ENCODE measurements at regions not wholly inside any gene's neighbourhood (a gene's known extent, or its start where the extent isn't known, plus 50 kb on each side); places are given as distances from the start of the nearest gene placed in this dataset.

DNA sequence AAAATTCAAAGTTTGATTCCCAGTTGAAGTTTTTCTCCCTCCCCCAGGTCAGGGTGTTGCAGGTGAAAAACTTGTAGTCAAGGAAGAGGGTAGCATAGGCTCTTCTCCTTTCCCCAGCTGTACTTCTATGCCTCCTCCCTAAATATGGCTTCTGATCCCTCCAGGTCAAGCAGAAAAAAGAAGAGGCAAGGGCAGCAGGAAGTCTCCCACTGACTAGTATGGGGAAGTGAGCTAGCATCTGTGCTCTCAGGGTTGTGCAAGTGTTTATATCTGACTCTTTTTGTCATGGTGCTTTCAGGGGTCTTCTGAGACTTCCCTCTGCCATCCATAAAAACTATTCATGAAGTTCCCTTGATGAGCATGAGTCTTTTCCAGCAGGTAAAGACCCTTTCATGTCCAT, 76.0 kb downstream of the ATPSCKMT start:
- no peak for DNase-seq

DNA sequence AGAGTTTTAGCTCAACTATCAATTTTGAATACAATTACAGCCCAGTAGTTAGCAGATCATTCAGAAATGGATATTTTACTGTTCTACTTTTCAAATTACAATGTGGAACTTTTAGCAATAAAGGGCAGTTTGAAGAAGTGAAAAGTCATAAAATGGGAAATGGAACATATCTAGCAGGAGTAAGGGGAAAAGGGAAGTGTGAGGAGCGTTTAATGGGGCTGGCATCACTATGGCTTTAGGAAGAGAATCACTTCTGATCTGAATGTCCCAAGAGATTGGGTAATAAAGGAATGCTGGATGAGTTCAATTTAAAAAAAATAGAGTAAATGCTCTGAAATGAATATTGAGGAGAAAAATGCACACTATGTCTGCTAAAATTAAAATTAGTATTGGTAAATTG, 77.4 kb downstream of the ATPSCKMT start:
- DNase-seq, result no peak

DNA sequence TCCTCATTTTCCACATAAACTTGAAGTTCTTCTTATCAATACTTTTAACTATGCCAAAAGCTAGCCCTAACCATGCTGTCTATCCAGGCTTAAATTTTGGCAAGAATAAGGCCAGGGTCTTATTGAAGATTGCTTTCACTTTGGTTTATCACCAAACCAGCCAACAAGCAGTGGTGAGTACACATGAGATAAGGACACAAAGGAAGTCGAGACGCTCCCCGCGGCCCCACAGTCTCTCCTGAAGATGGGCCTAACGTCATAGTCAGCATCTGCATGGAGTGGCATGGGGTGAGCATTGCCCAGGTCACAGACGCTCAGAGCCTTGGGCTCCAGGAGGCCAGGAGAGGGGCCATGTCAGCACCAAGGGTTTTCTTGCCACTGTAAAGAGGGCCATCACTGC, 80.3 kb downstream of the ATPSCKMT start:
- no peak for DNase-seq

DNA sequence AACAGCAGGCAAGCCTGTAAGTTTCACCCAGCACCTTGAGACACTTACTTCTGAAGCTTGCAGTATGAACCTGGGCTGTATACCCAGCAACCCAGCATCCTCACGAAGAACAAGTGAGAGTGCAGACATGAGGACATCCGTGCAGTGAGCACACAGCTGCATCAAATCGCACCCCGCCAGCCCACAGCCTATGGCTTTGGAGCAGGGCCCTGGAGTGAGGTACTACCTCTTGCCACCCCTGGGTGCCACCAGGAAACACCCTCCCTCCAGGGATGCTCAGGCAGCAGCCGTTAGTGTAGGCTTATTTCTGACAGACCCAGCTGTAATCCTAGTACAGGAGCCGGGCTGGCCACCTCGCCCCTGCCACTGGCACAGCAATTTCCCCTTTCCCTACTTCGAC, 81.4 kb downstream of the ATPSCKMT start:
- DNase-seq, result no peak

DNA sequence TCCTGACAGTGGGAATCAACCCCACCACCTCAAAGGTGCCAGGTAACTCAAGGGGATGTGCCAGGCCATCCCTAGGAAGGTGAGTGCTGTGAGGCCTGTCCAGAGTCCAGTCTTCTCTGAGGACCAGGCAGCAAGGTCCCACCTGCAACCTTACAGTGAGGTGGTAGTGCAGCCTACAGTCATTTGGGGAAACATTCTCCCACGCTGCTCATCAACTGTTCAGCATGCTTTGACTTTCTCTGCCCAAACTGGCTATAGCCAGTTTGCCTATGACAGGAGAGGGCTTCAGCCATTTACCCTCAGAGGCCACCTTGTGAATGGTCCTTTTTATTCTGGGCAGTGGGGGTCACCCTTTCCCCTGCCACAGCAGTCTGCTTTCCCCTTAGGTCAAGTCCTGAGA, 81.9 kb downstream of the ATPSCKMT start:
- DNase-seq, result no peak

DNA sequence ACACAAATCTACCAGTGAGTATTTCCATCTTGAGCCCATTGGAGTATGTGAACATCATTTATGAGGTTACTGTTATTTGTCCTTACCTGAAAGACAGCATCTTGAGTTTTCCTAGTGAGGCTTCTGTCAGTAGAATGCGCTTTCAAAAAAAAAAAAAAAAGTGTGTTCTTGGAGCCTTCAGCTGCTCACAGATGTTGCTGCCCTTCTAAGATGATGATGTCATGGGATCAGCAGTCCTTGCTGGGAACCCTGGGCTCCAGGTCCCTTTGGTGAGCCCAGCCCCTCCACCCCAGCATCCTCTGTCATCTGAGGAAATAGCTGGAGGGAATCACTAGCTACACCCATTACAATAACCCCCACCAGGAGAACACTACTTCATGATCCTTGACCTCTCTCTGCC, 83.3 kb downstream of the ATPSCKMT start:
- DNase-seq, result no peak

DNA sequence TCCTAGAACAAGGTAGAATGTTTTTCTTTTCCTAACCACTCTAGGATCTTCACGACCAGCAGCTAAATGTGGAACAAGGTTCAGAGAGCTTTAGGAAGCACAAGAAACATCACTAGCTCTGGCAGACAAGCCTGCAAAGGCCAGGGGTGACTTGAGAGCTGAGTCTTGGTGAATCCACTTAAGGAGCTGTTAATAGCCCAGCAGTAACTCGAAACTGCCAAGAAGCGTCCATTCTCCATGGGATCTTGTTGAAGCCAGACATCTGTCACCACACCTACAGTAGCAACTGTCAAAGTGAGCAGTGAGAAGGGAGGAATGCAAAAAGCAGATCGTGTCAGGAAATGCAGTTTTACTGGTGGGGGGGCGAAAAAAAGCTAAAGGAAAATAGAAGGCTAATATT, 87.2 kb downstream of the ATPSCKMT start:
- no peak for DNase-seq

DNA sequence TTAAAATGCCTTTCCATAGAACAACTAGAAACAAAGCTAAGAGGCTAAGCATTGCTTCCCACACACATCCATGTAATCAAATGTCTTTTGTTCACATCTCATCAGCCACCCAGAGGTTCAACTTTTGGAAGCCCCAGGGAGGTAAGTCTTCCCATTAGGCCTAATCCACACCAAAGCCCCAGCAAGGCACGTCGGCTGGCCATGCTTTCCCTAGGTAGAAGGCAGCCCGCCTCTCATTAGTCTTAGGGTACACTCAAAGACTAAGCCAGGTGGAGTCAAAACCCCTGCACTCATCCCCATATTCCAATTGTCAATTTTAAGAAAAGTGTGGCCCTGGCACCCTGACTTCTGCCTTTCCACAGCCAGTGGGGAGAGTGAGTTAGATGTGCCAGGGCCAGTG, 87.9 kb downstream of the ATPSCKMT start:
- DNase-seq, result no peak

DNA sequence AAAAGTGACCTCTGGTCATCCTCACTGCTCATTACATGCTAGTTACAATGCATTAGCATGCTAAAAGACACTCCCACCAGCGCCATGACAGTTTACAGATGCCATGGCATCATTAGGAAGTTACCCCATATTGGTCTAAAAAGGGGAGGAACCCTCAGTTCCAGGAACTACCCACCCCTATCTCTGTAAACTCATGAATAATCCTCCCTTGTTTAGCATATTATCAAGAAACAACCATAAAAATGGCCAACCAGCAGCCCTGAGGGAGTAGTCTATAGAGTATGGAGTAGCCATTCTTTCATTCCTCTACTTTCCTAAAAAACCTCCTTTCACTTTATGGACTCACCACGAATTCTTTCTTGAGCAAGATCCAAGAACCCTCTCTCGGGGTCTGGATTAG, 89.4 kb downstream of the ATPSCKMT start:
- DNase-seq, result no peak

DNA sequence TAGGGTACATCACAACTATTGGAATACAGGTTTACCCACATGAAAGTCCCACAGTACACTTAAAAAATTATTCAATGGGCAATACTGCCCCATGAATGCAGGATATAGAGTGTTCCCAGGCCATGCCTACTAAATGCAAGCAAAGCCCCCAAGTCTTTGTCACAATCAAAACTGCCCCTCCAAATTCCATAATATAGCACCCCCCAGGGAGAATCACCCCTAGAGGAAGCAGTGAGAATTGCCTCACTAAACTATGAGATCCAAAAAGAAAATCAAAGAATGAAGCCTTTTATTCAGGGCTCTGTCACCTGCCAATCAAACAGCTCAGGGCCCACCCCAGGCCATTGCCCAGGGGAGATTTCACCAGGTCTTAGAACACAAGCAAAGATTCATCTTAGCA, 90.8 kb downstream of the ATPSCKMT start:
- no peak for DNase-seq

DNA sequence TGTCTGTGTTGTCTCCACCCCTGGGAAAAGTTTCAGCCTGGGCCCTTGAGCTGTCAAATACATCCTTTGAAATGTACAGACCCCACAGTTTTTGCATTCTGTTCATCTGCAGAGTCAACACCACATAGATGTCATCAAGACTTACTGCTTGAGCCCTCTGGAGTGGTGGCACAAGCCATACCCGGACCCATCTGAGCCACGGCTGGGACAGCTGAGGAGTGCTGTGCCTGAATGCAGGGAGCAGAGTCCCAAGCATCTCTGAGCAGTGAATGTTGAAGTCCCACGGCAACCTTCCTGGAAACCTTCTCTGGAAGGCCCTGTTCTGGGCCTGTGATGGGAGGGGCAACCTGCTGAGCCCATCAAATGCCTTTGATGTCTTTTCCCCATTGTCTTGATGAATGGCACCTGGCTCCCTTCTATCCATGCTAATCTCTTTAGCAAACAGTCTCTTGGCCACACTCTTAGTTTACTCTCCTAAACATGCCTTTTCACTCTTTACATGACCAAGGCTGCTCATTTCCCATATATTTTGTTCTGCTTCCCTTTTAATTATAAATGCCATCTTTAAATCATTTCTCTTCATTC, 92.5 kb downstream of the ATPSCKMT start:
- DNase-seq, result no peak

DNA sequence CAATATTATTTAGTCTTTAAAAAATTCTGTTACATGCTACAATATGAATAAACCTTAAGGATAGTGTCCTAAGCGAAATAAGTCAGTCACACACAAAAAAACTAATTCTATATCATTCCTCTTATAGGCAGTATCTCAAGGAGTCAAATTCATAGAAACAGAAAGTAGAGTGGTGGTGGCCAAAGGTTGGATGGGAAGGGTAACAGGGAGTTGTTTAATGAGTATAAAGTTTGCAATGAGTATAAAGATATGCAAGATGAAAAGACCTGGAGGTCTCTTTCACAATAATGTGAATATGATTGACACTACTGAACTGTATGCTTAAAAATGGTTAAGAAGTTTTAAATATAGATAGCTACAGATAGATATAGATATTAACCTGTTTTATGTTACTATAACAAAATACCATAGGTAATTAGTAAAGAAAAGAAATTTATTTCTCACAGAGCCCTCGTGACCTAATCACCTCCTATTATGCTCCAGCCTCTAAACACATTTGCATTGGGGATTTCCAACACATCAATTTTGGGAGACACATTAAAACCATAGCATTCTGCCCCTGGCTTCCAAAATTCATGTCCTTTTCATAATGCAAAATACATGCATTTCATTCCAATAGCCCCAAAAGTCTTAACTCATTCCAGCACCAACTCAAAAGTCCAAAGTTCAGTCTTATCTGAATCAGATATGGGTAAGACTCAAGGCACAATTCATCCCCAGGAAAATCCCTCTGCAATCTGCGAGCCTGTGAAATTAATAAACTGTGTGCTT, 93.6 kb downstream of the ATPSCKMT start:
- DNase-seq, result no peak

DNA sequence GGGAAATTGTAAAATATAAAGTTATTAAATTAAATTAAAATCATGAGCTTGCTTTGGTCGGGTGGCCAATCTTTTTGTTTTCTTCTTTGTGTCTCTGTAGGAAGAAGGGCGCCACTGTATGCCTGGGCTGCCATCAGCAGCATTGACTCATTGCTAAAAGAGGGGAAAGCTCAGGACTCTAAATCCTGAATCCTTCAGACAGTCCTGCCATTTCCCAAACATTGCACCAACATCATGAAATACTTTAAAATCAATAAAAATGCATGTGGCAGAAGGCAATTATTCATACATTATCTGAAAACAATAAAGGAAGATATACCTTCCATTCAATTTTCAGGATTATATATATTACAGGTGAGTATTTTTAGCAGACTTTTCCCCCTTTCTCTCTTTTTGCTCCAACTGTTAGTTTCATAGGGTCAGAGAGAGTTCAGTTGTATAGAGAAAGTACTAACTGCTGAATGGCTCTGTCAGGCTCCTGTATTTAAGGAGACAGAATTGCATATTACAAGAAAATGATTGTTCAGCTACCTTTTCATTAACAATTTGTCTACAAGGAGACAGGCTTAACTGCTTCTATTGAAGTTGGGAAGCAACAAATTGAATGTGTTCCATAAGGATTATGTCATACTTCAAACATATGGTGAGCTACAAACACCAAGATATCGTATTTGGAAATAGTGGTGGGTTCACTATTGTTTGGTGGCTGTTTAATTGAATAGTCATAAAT, 95.7 kb downstream of the ATPSCKMT start:
- no peak for DNase-seq

DNA sequence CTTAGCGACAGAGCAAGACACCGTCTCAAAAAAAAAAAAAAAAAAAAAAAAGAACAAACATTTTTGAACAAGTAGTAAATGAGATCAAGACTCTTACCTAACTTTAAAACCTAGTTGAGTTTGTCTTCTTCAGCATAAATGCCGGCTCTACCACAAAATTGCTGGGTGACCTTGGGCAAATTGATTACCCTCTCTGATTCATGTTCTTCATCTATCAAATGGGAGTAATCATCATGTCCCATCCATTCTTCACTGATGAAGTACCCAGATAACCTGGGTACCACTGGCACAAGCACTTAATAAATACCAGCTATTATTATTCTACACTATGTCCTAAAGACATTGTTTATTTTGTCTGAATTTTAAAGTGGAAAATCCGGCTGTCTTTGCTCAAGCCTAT, 96.3 kb downstream of the ATPSCKMT start:
- no peak for DNase-seq

DNA sequence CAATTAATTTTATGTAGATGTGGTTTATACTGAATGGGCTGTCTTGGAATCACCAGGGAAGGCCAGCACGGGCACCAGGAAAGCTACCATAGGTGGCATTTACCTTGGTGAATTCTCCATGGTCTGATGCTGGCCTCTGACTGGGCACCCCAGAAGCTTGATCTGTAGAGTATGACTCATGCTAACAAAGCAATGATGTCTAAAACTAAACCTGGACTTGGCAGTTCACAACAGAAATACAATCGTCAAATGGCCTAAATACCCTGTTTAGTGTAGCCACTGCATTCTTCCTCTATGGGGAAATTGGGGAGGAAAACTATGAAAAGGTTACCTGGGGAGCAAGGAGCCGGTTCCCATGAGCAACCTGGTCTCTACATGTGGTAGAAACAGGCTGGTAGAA, 98.0 kb downstream of the ATPSCKMT start:
- no peak for DNase-seq

DNA sequence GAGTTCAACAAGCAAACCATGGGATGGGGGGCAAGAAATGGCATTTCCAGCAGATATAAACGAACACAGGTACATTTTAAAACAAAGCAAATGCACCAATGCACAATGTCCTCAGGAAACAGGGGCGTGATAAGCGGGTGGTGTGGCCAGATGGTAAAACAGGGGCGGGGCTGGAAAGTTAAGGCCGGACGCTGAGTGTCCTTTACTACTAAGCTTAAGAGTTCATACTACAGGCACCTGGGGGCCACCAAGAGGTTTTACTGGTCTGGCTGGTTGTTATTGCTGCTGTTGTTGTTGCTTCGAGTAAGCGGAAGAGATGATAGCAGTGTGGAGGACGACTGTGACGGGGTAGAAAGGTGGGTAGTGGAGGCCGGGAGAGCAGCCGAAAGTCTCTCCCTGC, 99.8 kb downstream of the ATPSCKMT start:
- no peak for DNase-seq

DNA sequence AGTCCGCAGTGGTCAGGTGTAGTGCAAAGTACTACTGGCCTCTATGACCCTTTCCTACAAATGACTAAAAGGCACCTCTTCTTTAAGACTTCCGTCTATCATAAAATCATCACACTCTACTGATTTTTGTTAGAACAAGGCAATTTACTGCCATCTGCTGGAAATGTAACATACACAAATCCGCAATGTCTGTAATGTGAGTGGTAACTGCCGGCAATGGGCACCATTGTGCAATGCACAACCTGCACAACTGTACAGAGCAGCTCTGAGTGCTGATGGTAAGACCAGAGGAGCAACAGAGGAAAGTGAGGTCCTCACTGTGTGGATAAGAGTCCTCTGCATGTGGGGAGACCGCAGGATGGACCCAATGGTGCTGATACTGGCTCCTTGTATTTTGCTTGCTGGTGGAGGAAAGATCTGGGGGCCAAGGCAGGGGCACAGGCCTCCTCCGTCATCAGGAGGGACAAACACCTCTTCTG, 103.7 kb downstream of the ATPSCKMT start:
- DNase-seq, result peak; percentile 11 to 51

DNA sequence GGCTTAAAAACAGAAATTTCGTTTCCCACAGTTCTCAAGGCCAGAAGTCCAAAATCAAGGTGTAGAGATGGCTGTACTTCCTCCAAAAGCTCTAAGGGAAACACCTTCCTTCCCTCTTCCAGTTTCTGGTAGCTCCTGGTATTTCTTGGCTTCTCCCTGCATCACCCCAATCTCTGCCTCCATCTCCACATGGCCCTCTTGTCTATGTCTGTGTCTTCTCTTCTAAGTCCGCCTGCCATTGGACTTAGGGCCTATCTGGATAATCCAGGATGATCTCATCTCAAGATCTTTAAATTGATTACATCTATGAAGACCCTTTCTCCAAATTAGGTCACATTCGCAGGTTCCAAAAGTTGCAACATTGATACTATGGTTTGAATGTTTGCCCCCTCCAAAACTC, 105.6 kb downstream of the ATPSCKMT start:
- DNase-seq, result no peak

DNA sequence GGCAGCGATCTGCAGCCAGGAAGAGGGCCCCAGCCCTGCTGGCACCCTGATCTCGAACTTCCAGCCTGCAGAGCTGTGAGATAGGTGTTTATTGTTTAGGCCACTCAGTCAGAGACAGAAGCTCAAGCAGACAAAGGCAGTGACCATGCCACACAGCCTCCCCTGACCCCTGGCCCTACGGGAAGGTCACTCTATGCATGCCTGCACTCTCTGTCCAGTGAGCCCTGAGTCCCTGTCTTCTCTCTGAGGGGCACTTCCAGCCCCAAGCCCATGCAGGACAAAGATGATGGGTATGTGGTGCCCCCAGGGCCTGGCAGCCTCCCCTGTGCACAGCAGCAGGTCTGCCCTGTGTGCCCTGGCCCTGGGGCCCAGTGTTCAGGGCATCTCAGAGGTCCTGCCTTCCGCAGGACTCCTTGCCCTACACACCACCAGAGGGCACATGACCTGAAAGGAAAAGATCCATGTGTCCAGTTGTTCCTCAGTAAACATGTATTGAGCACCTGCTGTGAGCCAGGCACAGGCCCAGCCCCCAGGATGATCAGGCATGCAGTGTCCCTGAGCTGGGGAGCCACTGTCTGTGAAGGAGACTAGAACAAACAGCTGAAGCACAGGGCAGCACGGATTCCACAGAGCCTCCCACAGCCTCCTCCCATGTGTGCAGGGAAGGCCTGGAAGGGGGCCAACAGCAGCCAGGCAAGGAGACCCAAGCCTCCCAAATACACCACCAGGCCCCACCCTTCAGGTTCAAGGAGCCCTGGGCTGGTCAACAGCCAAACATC, 109.3 kb downstream of the ATPSCKMT start:
- peak in 1 of 2 experiments; percentile 28 for DNase-seq

DNA sequence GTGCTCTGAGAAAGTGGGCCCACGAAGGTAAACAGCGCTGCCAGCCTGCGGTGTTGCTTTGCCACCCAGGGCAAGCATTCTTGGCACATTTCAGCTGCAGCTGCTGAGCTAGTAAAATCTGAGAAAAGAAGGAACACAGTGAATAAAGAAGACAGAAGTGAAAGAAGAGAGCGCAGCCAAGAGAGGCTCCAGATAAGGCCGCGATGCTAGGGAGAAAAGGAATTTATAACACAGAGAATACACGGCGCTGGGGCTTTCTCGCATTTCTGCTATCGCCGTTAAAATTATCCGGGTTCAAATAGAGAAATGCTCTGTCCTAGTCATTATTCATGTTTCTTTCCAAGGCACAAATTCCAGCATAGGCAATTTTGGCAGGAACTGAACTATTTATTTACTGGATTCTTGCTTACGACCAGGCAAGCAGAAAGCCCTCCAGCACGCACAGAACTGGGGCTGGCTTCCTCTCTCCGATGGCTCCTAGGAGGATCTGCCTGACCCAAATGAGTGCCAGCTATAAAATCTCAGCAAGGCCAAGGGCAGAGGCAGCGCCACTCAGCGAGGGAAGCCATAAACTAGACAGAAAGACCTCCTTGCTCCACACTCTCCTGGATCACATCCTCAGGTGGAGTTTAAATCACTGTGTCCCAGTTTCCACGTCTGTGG, 111.2 kb downstream of the ATPSCKMT start:
- no peak for DNase-seq

DNA sequence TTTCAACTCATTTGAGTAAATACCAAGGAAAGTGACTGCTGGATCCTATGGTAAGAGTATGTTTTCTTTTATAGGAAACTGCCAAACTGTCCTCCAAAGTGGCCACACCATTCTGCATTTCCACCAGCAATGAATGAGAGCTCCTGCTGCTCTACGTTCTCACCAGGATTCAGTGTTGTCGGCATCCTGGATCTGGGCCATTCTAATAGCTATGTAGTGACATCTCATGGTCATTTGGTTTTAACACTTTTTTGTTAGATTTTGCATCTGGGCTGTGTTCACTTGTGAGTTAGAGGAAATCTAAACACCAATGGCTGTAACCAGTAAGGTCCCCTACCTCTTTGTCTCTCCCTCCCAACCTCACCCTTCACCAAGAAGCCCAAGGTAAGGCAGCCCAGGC, 115.9 kb downstream of the ATPSCKMT start:
- DNase-seq, result peak in 1 of 2 experiments; percentile 30

DNA sequence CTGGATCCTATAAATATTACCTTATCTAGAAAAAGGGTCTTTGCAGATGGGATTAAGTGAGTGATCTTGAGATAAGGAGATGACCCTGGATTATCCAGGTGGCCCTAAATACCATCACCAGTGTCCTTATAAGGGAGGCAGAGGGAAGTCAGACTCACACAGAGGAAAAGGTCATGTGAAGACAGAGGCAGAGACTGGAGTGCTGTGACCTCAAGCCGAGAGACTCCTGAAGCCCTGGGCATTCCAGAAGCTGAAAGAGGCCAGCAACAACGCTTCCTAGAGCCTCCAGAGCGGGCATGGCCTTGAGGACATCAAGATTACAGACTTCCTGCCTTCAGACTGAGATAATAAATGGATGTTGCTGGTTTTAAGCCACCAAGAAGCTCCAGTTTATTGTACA, 118.8 kb downstream of the ATPSCKMT start:
- DNase-seq, result no peak

DNA sequence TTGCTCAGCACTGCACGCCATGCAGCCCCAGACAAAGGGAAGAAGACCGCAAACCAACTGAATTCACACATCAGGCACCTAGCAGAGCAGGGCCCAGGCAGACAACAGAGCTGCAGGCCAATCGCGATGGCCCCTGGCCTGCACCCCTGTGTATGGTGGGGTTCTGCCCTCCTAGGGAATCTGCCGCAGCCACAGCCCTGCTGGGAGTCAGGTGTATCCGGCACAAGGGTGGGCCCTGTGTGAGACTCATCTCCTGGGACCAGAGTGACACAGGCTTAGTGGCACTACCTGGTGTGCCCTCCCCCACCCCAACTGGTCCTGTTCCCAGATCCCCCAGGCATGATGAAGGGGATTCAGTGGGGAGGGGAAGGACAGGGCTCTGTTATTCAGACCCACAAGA, 122.8 kb downstream of the ATPSCKMT start:
- DNase-seq, result no peak
